Upper lobe of left lung (tissue), 4 donors: ENCODE measurements at regions not wholly inside any gene's neighbourhood (a gene's known extent, or its start where the extent isn't known, plus 50 kb on each side); places are given as distances from the start of the nearest gene placed in this dataset.

Experiments used
- CTCF ChIP-seq, 6 experiments: fragments of 450-650 bp in 4 of 6; fragments of 200-600 bp in 2 of 6; sonication (generic) in 2 of 6; IDR thresholded peaks; one replicate each; pipeline ENCODE4 v1.5.1; 2016 to 2019; ENCODE audit warnings: antibody characterized with exemption in 6 of 6
- POLR2A ChIP-seq, 4 donors: fragments of 450-650 bp; IDR thresholded peaks; one replicate each; pipeline ENCODE4 v1.5.1; 2016 to 2017; ENCODE audit warnings: antibody characterized with exemption in 4 of 4, mild to moderate bottlenecking in 2 of 4
- POLR2AphosphoS5 ChIP-seq, 2 donors: sonication (generic); formaldehyde crosslinking; IDR thresholded peaks; one replicate each; pipeline ENCODE4 v1.5.1; 2017; ENCODE audit warnings: antibody characterized with exemption in 2 of 2

- TF ChIP-seq CTCF (IDR thresholded peaks at IDR 0.05) (no peak), POLR2AphosphoS5 (IDR thresholded peaks at IDR 0.05) (no peak), POLR2A (IDR thresholded peaks at IDR 0.05) (no peak)
These were observed 409.0 kb upstream of the KCNMB2 start for GRCh38 chr3:178127221-178127620.
